Mucosa of descending colon (tissue), 3 donors: ENCODE measurements at regions not wholly inside any gene's neighbourhood (a gene's known extent, or its start where the extent isn't known, plus 50 kb on each side); places are given as distances from the start of the nearest gene placed in this dataset.
"Not testable (repeated sequence)": the region's sequence is repeated elsewhere in the genome, so short reads cannot be mapped to it uniquely, and the experiment has no call there.

Source experiments
- ATAC-seq: fragments of 200-7000 bp; cut with Tn5 transposase; one replicate; pipeline ENCODE4 v1.9.1; 2020; ENCODE audit warnings: mild to moderate bottlenecking, moderate library complexity
- DNase-seq, 3 donors: peaks; one replicate each; pipeline ENCODE4 v3.0.0-alpha.2; 2020
- H3K36me3 ChIP-seq: fragments of 200-600 bp; one replicate; pipeline ENCODE4 v1.8.0; 2021; ENCODE audit warnings: low read depth, mild to moderate bottlenecking
- H3K4me1 ChIP-seq: fragments of 200-600 bp; one replicate; pipeline ENCODE4 v1.8.0; 2021; ENCODE audit warnings: low read depth, mild to moderate bottlenecking
- H3K4me3 ChIP-seq: fragments of 200-600 bp; one replicate; pipeline ENCODE4 v1.8.0; 2021; ENCODE audit warnings: mild to moderate bottlenecking
- H3K9me3 ChIP-seq: fragments of 200-600 bp; one replicate; pipeline ENCODE4 v1.8.0; 2021; ENCODE audit warnings: mild to moderate bottlenecking
- intact Hi-C, 2 donors: fragments of 100-400 bp; cut with DNase I in 1 of 2; cut with micrococcal nuclease in 1 of 2; formaldehyde crosslinking; loops; one replicate each; pipeline versions ENCODE4 v1.11.0 to v1.11.1; 2022; cut with DNase I, micrococcal nuclease
- TF ChIP-seq, protein P1 (sequence below): fragments of 200-600 bp; IDR thresholded peaks from one replicate; pipeline ENCODE4 v1.8.0; 2022; ENCODE audit warnings: antibody characterized with exemption, mild to moderate bottlenecking
- donor health status: DM: no; HTN: no; CAD: no; lungs with moderate emphysema.
- donor health status: DM: no; HTN: no; CAD: no.
- donor health status: DM: no; HTN: yes; CAD: no.

GRCh38 chr20:58037631-58038030 lies 190.8 kb downstream of the ANKRD60 start:
- no peaks in the 10 kb centered on the region for H3K4me1 ChIP-seq
- intact Hi-C loops: no loop called here
- ATAC-seq (no peak), DNase-seq (no peak)
- no peaks in the 10 kb centered on the region for H3K9me3 ChIP-seq
- H3K36me3 ChIP-seq: no peaks in the 10 kb centered on the region
- TF ChIP-seq, protein P1, sequence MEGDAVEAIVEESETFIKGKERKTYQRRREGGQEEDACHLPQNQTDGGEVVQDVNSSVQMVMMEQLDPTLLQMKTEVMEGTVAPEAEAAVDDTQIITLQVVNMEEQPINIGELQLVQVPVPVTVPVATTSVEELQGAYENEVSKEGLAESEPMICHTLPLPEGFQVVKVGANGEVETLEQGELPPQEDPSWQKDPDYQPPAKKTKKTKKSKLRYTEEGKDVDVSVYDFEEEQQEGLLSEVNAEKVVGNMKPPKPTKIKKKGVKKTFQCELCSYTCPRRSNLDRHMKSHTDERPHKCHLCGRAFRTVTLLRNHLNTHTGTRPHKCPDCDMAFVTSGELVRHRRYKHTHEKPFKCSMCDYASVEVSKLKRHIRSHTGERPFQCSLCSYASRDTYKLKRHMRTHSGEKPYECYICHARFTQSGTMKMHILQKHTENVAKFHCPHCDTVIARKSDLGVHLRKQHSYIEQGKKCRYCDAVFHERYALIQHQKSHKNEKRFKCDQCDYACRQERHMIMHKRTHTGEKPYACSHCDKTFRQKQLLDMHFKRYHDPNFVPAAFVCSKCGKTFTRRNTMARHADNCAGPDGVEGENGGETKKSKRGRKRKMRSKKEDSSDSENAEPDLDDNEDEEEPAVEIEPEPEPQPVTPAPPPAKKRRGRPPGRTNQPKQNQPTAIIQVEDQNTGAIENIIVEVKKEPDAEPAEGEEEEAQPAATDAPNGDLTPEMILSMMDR: no peak
- no peak overlapping the region for H3K4me3 ChIP-seq

- no peaks in the 10 kb centered on the region for H3K4me1 ChIP-seq
- no peak for ATAC-seq
- H3K9me3 ChIP-seq: no peaks in the 10 kb centered on the region
- TF ChIP-seq, protein P1: no peak
- H3K36me3 ChIP-seq: no peaks in the 10 kb centered on the region
- H3K4me3 ChIP-seq: no peak overlapping the region
- DNase-seq: no peak
- intact Hi-C loops: no loop called here
These were observed 195.4 kb downstream of the ANKRD60 start for GRCh38 chr20:58033026-58033536.

DNA sequence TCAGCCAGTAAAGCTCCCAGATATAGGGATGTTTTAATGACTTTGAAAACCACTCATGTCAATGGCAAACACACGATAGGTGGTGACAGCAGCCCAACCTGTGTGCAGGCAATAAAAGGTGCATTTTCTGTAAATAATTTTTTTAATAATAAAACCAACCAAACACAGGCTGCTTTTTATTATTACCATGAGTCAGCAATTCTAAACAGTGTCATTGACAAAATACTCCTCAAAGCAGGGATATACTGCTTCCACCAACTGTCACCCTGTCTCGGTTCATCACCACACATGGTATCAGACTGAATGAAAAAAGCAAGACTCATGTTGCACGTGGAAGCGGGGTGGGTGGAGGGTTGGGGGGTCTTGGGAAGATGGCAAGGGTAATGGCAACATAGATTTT lies 195.9 kb downstream of the ANKRD60 start:
- TF ChIP-seq, protein P1: no peak
- no peak for DNase-seq
- no peak for ATAC-seq
- H3K4me3 ChIP-seq: no peak overlapping the region
- no peaks in the 10 kb centered on the region for H3K4me1 ChIP-seq
- H3K36me3 ChIP-seq: no peaks in the 10 kb centered on the region
- no peaks in the 10 kb centered on the region for H3K9me3 ChIP-seq
- intact Hi-C loops: no loop called here

GRCh38 chr20:58031350-58031749 lies 197.1 kb downstream of the ANKRD60 start:
- ATAC-seq, DNase-seq, H3K4me3 ChIP-seq, H3K4me1 ChIP-seq, H3K9me3 ChIP-seq, H3K36me3 ChIP-seq, intact Hi-C loops: not testable (repeated sequence)

DNA sequence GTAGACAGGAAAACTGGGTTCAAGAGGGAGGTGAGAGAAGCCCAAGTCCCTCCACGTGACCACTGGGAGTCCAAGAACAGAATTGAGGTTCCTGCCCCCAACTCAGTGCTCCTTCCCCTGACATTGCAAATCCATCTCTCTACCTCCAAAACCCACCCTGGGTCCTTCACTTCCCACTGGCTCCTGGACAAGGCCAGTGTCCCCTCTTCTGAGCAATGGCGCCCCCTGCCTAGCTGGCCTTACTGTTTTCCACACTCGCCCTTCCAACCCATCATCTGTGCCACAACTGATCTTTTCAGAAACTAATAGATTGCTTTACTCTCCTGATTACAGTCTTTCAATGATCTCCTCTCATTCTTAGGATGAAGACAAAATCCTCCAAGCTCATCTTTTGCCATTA lies 200.3 kb downstream of the ANKRD60 start:
- DNase-seq (peak in 2 of 3 donors; percentile 66 to 67), ATAC-seq (peak; percentile 40)
- no peaks in the 10 kb centered on the region for H3K4me1 ChIP-seq
- TF ChIP-seq, protein P1: no peak
- intact Hi-C loops: loop anchor here in 1 of 2 donors (5.0 kb wide), 1 partner anchor 376 kb away; no protein-coding TSS in a partner anchor
- H3K36me3 ChIP-seq: no peaks in the 10 kb centered on the region
- no peaks in the 10 kb centered on the region for H3K9me3 ChIP-seq
- no peak overlapping the region for H3K4me3 ChIP-seq

GRCh38 chr20:58026361-58026760 lies 202.1 kb downstream of the ANKRD60 start:
- DNase-seq: no peak
- no peak overlapping the region for H3K4me3 ChIP-seq
- intact Hi-C loops: loop anchor here in 1 of 2 donors (5.0 kb wide), 1 partner anchor 374 kb away; no protein-coding TSS in a partner anchor
- ATAC-seq: no peak
- no peaks in the 10 kb centered on the region for H3K9me3 ChIP-seq
- TF ChIP-seq, protein P1: no peak
- H3K36me3 ChIP-seq: no peaks in the 10 kb centered on the region
- no peaks in the 10 kb centered on the region for H3K4me1 ChIP-seq
